ENCODE measurements at regions not wholly inside any gene's neighbourhood (a gene's known extent, or its start where the extent isn't known, plus 50 kb on each side); places are given as distances from the start of the nearest gene placed in this dataset.

DNA sequence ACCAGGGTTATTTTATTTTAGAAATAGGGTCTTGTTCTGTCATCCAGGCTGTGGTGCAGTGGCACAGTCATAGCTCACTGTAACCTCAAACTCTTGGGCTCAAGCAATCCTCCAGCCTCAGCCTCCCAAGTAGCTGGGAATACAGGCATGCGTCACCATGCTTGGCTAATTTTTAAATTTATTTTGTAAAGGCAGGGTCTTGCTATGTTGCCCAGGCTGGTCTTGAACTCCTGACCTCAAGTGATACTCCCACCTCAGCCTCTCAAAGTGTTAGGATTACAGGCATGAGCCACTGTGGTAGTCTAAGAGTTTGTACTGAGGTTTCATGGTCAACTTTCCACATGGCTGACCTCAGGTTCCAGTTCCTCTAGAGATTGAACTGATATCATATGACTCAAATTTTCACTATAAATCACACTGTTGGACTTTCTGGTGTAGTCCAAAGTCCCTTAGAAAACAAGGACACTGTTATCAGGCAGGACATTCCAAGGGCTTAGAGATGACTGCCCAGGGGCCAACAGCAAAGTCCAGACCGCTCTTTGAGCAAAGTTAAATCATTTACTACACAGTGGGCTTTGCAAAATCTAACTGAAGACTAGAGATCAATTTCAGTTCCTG, 82.0 kb upstream of the MEX3C start (continued):
- no peak for TF ChIP-seq HSF1 (IDR thresholded peaks at IDR 0.05; ENCODE audit: low read depth, low read length)
- no peak for TF ChIP-seq IRF5 (IDR thresholded peaks at IDR 0.05; ENCODE audit: borderline replicate concordance)
- peak; percentile 64 for TF ChIP-seq MTA2 (IDR thresholded peaks at IDR 0.05; ENCODE audit: low read depth)
- TF ChIP-seq HCFC1 (IDR thresholded peaks at IDR 0.05; ENCODE audit: low read length), result no peak
- no peak for TF ChIP-seq FOXM1 (IDR thresholded peaks at IDR 0.05; ENCODE audit: low read depth, low read length)
- TF ChIP-seq TARDBP (IDR thresholded peaks at IDR 0.05; ENCODE audit: borderline replicate concordance), result no peak
- no peak for TF ChIP-seq ZBTB40 (IDR thresholded peaks at IDR 0.05; ENCODE audit: borderline replicate concordance)
- TF ChIP-seq, protein P1, sequence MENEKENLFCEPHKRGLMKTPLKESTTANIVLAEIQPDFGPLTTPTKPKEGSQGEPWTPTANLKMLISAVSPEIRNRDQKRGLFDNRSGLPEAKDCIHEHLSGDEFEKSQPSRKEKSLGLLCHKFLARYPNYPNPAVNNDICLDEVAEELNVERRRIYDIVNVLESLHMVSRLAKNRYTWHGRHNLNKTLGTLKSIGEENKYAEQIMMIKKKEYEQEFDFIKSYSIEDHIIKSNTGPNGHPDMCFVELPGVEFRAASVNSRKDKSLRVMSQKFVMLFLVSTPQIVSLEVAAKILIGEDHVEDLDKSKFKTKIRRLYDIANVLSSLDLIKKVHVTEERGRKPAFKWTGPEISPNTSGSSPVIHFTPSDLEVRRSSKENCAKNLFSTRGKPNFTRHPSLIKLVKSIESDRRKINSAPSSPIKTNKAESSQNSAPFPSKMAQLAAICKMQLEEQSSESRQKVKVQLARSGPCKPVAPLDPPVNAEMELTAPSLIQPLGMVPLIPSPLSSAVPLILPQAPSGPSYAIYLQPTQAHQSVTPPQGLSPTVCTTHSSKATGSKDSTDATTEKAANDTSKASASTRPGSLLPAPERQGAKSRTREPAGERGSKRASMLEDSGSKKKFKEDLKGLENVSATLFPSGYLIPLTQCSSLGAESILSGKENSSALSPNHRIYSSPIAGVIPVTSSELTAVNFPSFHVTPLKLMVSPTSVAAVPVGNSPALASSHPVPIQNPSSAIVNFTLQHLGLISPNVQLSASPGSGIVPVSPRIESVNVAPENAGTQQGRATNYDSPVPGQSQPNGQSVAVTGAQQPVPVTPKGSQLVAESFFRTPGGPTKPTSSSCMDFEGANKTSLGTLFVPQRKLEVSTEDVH (IDR thresholded peaks at IDR 0.05; ENCODE audit: low read depth, partially characterized antibody), result no peak
- no peak for TF ChIP-seq NR2C1 (IDR thresholded peaks at IDR 0.05)
- no peak for TF ChIP-seq NR2C2 (IDR thresholded peaks at IDR 0.05; ENCODE audit: borderline replicate concordance, control insufficient read depth, insufficient read length, low read depth)
- TF ChIP-seq ATF3 (IDR thresholded peaks at IDR 0.05; ENCODE audit: borderline replicate concordance, extremely low read depth, low read depth, low read length), result no peak
- no peak for TF ChIP-seq SUPT20H (IDR thresholded peaks at IDR 0.05; ENCODE audit: borderline replicate concordance, control insufficient read depth, low read depth, low read length)
- peak; percentile 95 for TF ChIP-seq PAX5 (IDR thresholded peaks at IDR 0.05; ENCODE audit: borderline replicate concordance, low read depth, low read length)
- no peak for TF ChIP-seq HDAC6 (IDR thresholded peaks at IDR 0.05; ENCODE audit: unreplicated experiment)
- TF ChIP-seq, protein P2, sequence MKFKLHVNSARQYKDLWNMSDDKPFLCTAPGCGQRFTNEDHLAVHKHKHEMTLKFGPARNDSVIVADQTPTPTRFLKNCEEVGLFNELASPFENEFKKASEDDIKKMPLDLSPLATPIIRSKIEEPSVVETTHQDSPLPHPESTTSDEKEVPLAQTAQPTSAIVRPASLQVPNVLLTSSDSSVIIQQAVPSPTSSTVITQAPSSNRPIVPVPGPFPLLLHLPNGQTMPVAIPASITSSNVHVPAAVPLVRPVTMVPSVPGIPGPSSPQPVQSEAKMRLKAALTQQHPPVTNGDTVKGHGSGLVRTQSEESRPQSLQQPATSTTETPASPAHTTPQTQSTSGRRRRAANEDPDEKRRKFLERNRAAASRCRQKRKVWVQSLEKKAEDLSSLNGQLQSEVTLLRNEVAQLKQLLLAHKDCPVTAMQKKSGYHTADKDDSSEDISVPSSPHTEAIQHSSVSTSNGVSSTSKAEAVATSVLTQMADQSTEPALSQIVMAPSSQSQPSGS (IDR thresholded peaks at IDR 0.05; ENCODE audit: low read length), result peak; percentile 60

Data from GM12878 (cell line).